ENCODE measurements at regions not wholly inside any gene's neighbourhood (a gene's known extent, or its start where the extent isn't known, plus 50 kb on each side); places are given as distances from the start of the nearest gene placed in this dataset.

DNA sequence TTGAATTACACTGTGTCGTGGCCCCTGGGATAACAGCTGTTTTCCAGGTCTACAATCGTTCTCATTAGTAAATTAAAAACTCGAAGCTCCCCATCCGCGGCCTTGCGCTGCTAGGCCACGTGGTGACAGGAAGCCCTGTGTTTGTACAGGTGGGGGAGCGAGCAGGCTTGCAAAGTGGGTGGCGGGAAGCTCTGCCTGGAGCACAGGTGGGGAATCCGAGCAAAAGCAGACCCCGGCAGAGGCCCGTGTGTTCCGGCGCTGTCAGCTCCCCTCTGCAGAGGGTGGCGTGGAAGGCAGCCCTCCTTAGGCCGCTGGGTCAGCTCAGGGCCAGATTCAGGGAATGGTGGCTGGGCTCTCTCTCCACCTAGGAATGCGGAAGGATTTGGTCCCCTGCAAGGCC is 59.5 kb upstream of the ERCC6L2 start:
- H3K9me3 Mint-ChIP-seq = peaks cover 2 to 17% (median 5%) of the 10 kb centered on the region in 7 donors
- intact Hi-C loops (cut with micrococcal nuclease) = no loop called here
- no peak for TF ChIP-seq CTCF (IDR thresholded peaks at IDR 0.05)
- H3K9me3 ChIP-seq (replicated peaks in 1 of 2; ENCODE audit: control insufficient read depth in 1 of 2, insufficient read depth in 1 of 2, low read length in 2 of 2) = no peaks in the 10 kb centered on the region
- H3K27ac Mint-ChIP-seq = no peak overlapping the region
- no peaks in the 10 kb centered on the region for H3K4me1 Mint-ChIP-seq
- no peak for DNase-seq
- no peak overlapping the region for H2AFZ ChIP-seq (ENCODE audit: insufficient read depth, low read depth, low read length, poor library complexity, severe bottlenecking)
- H3K36me3 Mint-ChIP-seq = no peaks in the 10 kb centered on the region
- H3K4me3 ChIP-seq (replicated peaks in 1 of 3; ENCODE audit: low read depth in 2 of 3, low read length in 3 of 3) = no peak overlapping the region
- H3K27me3 Mint-ChIP-seq (ENCODE audit: low read depth in 3 of 3) = peaks cover 0 to 1% (median 0%) of the 10 kb centered on the region in 3 donors
- H3K36me3 ChIP-seq (replicated peaks in 1 of 2; ENCODE audit: control insufficient read depth in 1 of 2, insufficient read depth in 2 of 2, low read length in 2 of 2) = no peaks in the 10 kb centered on the region
- 94% methylated on average over 16 of the region's 17 CpGs for WGBS (ENCODE audit: insufficient coverage)
- H3K27ac ChIP-seq (ENCODE audit: low read depth in 1 of 2, low read length in 2 of 2) = no peak overlapping the region
- H3K4me2 ChIP-seq (replicated peaks; ENCODE audit: extremely low read depth, low read length, poor library complexity, severe bottlenecking) = no peak overlapping the region
- H3K4me3 Mint-ChIP-seq = no peak overlapping the region
- H3K9ac ChIP-seq (ENCODE audit: insufficient read depth, low read length, poor library complexity, severe bottlenecking) = no peak overlapping the region
- H3K79me2 ChIP-seq (ENCODE audit: insufficient read depth, low read length) = no peaks in the 10 kb centered on the region
- no peaks in the 10 kb centered on the region for H3K4me1 ChIP-seq (ENCODE audit: control insufficient read depth in 1 of 2, insufficient read depth in 2 of 2, low read length in 2 of 2)
- no peaks in the 10 kb centered on the region for H4K20me1 ChIP-seq (ENCODE audit: insufficient read depth, low read length)
- no peaks in the 10 kb centered on the region for H3K27me3 ChIP-seq (ENCODE audit: control insufficient read depth in 2 of 2, insufficient read depth in 2 of 2, low read length in 2 of 2)

DNA sequence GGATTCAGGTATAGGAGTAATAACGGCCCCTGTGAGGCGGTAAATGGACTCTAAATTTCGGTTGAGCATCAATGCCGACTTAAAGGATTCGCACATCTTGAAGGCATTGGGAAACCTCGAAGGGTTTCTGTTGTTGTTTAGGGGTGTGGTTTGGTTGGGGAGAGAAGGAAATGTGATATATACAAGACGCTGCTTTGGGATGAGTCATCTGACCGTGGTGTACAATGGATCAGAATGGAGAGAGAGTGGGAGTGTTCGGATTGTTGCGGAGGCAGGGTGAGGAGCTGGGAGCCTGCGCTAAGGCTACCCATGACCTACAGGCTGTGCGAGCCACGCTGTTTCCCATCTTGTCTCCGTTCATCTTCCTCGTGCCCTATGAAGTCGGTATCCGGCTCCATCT is 60.4 kb upstream of the ERCC6L2 start:
- no peaks in the 10 kb centered on the region for H3K36me3 ChIP-seq (replicated peaks in 1 of 2; ENCODE audit: control insufficient read depth in 1 of 2, insufficient read depth in 2 of 2, low read length in 2 of 2)
- H3K27me3 ChIP-seq (ENCODE audit: control insufficient read depth in 2 of 2, insufficient read depth in 2 of 2, low read length in 2 of 2) = no peaks in the 10 kb centered on the region
- no peaks in the 10 kb centered on the region for H3K4me1 Mint-ChIP-seq
- 94% methylated on average over 14 of the region's 17 CpGs for WGBS (ENCODE audit: insufficient coverage)
- no peak overlapping the region for H3K9ac ChIP-seq (ENCODE audit: insufficient read depth, low read length, poor library complexity, severe bottlenecking)
- no peak overlapping the region for H2AFZ ChIP-seq (ENCODE audit: insufficient read depth, low read depth, low read length, poor library complexity, severe bottlenecking)
- no peaks in the 10 kb centered on the region for H3K36me3 Mint-ChIP-seq
- TF ChIP-seq CTCF (IDR thresholded peaks at IDR 0.05) = no peak
- H3K4me2 ChIP-seq (replicated peaks; ENCODE audit: extremely low read depth, low read length, poor library complexity, severe bottlenecking) = no peak overlapping the region
- intact Hi-C loops (cut with micrococcal nuclease) = no loop called here
- no peaks in the 10 kb centered on the region for H3K79me2 ChIP-seq (ENCODE audit: insufficient read depth, low read length)
- no peak overlapping the region for H3K4me3 ChIP-seq (replicated peaks in 1 of 3; ENCODE audit: low read depth in 2 of 3, low read length in 3 of 3)
- no peaks in the 10 kb centered on the region for H4K20me1 ChIP-seq (ENCODE audit: insufficient read depth, low read length)
- DNase-seq = no peak
- H3K9me3 ChIP-seq (replicated peaks in 1 of 2; ENCODE audit: control insufficient read depth in 1 of 2, insufficient read depth in 1 of 2, low read length in 2 of 2) = no peaks in the 10 kb centered on the region
- H3K27ac ChIP-seq (ENCODE audit: low read depth in 1 of 2, low read length in 2 of 2) = no peak overlapping the region
- no peaks in the 10 kb centered on the region for H3K4me1 ChIP-seq (ENCODE audit: control insufficient read depth in 1 of 2, insufficient read depth in 2 of 2, low read length in 2 of 2)
- peaks cover 2 to 13% (median 5%) of the 10 kb centered on the region in 7 donors for H3K9me3 Mint-ChIP-seq
- H3K27ac Mint-ChIP-seq = no peak overlapping the region
- peaks cover 0 to 6% (median 1%) of the 10 kb centered on the region in 3 donors for H3K27me3 Mint-ChIP-seq (ENCODE audit: low read depth in 3 of 3)
- H3K4me3 Mint-ChIP-seq = no peak overlapping the region
